KMS-11 (cell line): ENCODE measurements at regions not wholly inside any gene's neighbourhood (a gene's known extent, or its start where the extent isn't known, plus 50 kb on each side); places are given as distances from the start of the nearest gene placed in this dataset.
"Not testable (repeated sequence)": the region's sequence is repeated elsewhere in the genome, so short reads cannot be mapped to it uniquely, and the experiment has no call there.

Experiments
- H2AFZ ChIP-seq: fragments of 200-600 bp; sonication (generic); 2 replicates; pipeline ENCODE4 v1.6.1; 2016; ENCODE audit warnings: antibody characterized with exemption, mixed run types, low read depth
- H3K27ac ChIP-seq: fragments of 200-600 bp; sonication (generic); 2 replicates; pipeline ENCODE4 v1.6.1; 2016; ENCODE audit warnings: mild to moderate bottlenecking, mixed run types
- H3K27me3 ChIP-seq: fragments of 200-600 bp; sonication (generic); 2 replicates; pipeline ENCODE4 v1.6.1; 2017; ENCODE audit warnings: mild to moderate bottlenecking, low read depth, mixed run types, moderate library complexity; ENCODE audit not compliant: insufficient read depth
- H3K36me3 ChIP-seq: fragments of 200-600 bp; sonication (generic); 2 replicates; pipeline ENCODE4 v1.6.1; 2017; ENCODE audit warnings: mild to moderate bottlenecking, mixed run types; ENCODE audit not compliant: insufficient read depth
- H3K4me1 ChIP-seq: fragments of 200-600 bp; sonication (generic); 2 replicates; pipeline ENCODE4 v1.6.1; 2016; ENCODE audit warnings: mild to moderate bottlenecking, low read depth, mixed run types; ENCODE audit not compliant: poor library complexity, severe bottlenecking
- H3K4me2 ChIP-seq: fragments of 200-600 bp; sonication (generic); 2 replicates; pipeline ENCODE4 v1.7.0; 2016; ENCODE audit warnings: mild to moderate bottlenecking, mixed run types
- H3K4me3 ChIP-seq: fragments of 200-600 bp; sonication (generic); IDR thresholded peaks from 2 replicates; pipeline ENCODE4 v1.6.1; 2017; ENCODE audit warnings: low read depth, low read length, mixed read lengths; ENCODE audit not compliant: insufficient read depth
- H3K79me2 ChIP-seq: fragments of 200-600 bp; sonication (generic); 2 replicates; pipeline ENCODE4 v1.6.1; 2016; ENCODE audit warnings: low read depth, mixed run types; ENCODE audit not compliant: insufficient read depth
- H3K9ac ChIP-seq: fragments of 200-600 bp; sonication (generic); 2 replicates; pipeline ENCODE4 v1.6.1; 2016; ENCODE audit warnings: mild to moderate bottlenecking, mixed run types
- H4K20me1 ChIP-seq: fragments of 200-600 bp; sonication (generic); 2 replicates; pipeline ENCODE4 v1.6.1; 2016; ENCODE audit warnings: mild to moderate bottlenecking, mixed run types; ENCODE audit not compliant: insufficient read depth
- CTCF ChIP-seq: fragments of 200-600 bp; sonication (generic); conservative IDR thresholded peaks from 2 replicates; pipeline ENCODE4 v1.6.1; 2017; ENCODE audit warnings: low read depth, mild to moderate bottlenecking, antibody characterized with exemption, low read length, moderate library complexity, mixed read lengths

GRCh38 chr1:14165371-14165801 is 433.1 kb upstream of the KAZN start:
- no peak overlapping the region for H3K4me2 ChIP-seq
- no peak for TF ChIP-seq CTCF
- H3K27me3 ChIP-seq: no peaks in the 10 kb centered on the region
- H3K27ac ChIP-seq: no peak overlapping the region
- no peaks in the 10 kb centered on the region for H3K4me1 ChIP-seq
- H3K79me2 ChIP-seq: no peaks in the 10 kb centered on the region
- H3K9ac ChIP-seq: no peak overlapping the region
- H4K20me1 ChIP-seq: no peaks in the 10 kb centered on the region
- no peak overlapping the region for H2AFZ ChIP-seq
- no peak overlapping the region for H3K4me3 ChIP-seq
- H3K36me3 ChIP-seq: no peaks in the 10 kb centered on the region

- no peaks in the 10 kb centered on the region for H4K20me1 ChIP-seq
- H3K79me2 ChIP-seq: no peaks in the 10 kb centered on the region
- H3K4me1 ChIP-seq: no peaks in the 10 kb centered on the region
- H3K27ac ChIP-seq: no peak overlapping the region
- H2AFZ ChIP-seq: no peak overlapping the region
- no peak overlapping the region for H3K4me3 ChIP-seq
- no peaks in the 10 kb centered on the region for H3K27me3 ChIP-seq
- no peaks in the 10 kb centered on the region for H3K36me3 ChIP-seq
- no peak overlapping the region for H3K4me2 ChIP-seq
- H3K9ac ChIP-seq: no peak overlapping the region
- TF ChIP-seq CTCF: no peak
These were observed 430.6 kb upstream of the KAZN start for GRCh38 chr1:14167884-14168283.

- Histone ChIP-seq H3K4me3 (no peak overlapping the region), H3K9ac (no peak overlapping the region), H3K4me1 (no peaks in the 10 kb centered on the region), H3K27me3 (no peaks in the 10 kb centered on the region), H3K36me3 (no peaks in the 10 kb centered on the region), H3K4me2 (no peak overlapping the region), H3K79me2 (no peaks in the 10 kb centered on the region), H3K27ac (no peak overlapping the region), H4K20me1 (no peaks in the 10 kb centered on the region), H2AFZ (no peak overlapping the region)
- no peak for TF ChIP-seq CTCF
These were observed 430.0 kb upstream of the KAZN start for GRCh38 chr1:14168326-14169063.

- H3K4me2 ChIP-seq: no peak overlapping the region
- H3K36me3 ChIP-seq: no peaks in the 10 kb centered on the region
- H3K4me3 ChIP-seq: no peak overlapping the region
- no peak overlapping the region for H3K9ac ChIP-seq
- H3K27me3 ChIP-seq: no peaks in the 10 kb centered on the region
- H3K4me1 ChIP-seq: no peaks in the 10 kb centered on the region
- TF ChIP-seq CTCF: no peak
- no peak overlapping the region for H3K27ac ChIP-seq
- no peaks in the 10 kb centered on the region for H4K20me1 ChIP-seq
- H2AFZ ChIP-seq: no peak overlapping the region
- no peaks in the 10 kb centered on the region for H3K79me2 ChIP-seq
These were observed 424.9 kb upstream of the KAZN start for GRCh38 chr1:14173598-14173997.

- H3K27me3 ChIP-seq, H4K20me1 ChIP-seq, H3K4me3 ChIP-seq, H3K4me2 ChIP-seq, H3K9ac ChIP-seq, H3K79me2 ChIP-seq, H3K27ac ChIP-seq, H3K36me3 ChIP-seq, H2AFZ ChIP-seq: not testable (repeated sequence)
- peaks cover 29% of the 10 kb centered on the region for H3K4me1 ChIP-seq
These were observed 420.6 kb upstream of the KAZN start for GRCh38 chr1:14177866-14178265.
